Activated naive CD4-positive, alpha-beta T cell treated with anti-CD3 and anti-CD28 coated beads for 36 hours (primary cell): ENCODE measurements at regions not wholly inside any gene's neighbourhood (a gene's known extent, or its start where the extent isn't known, plus 50 kb on each side); places are given as distances from the start of the nearest gene placed in this dataset.
"Not testable (repeated sequence)": the region's sequence is repeated elsewhere in the genome, so short reads cannot be mapped to it uniquely, and the experiment has no call there.

Source experiments
- CTCF ChIA-PET: fragments of 350-600 bp; sonication (Branson Sonifier 250); formaldehyde crosslinking; loops from one replicate; lab custom pipeline; 2021; ENCODE audit warnings: antibody characterized with exemption; lab: Charles Lee
- DNase-seq: peaks from one replicate; pipeline ENCODE4 v3.0.0-alpha.2; 2020
- H3K27ac Mint-ChIP-seq: one replicate; pipeline ENCODE4 v1.8.0; 2021; ENCODE audit warnings: mild to moderate bottlenecking, mixed read lengths
- H3K27me3 Mint-ChIP-seq: one replicate; pipeline ENCODE4 v1.8.0; 2021; ENCODE audit warnings: low read depth, mixed read lengths
- H3K36me3 Mint-ChIP-seq: one replicate; pipeline ENCODE4 v1.8.0; 2021; ENCODE audit warnings: low read depth, mixed read lengths
- H3K4me1 Mint-ChIP-seq: one replicate; pipeline ENCODE4 v1.8.0; 2021; ENCODE audit warnings: low read depth, mixed read lengths
- H3K4me3 Mint-ChIP-seq: one replicate; pipeline ENCODE4 v1.8.0; 2021; ENCODE audit warnings: mild to moderate bottlenecking, moderate library complexity, mixed read lengths
- H3K9me3 Mint-ChIP-seq: one replicate; pipeline ENCODE4 v1.8.0; 2021; ENCODE audit warnings: mixed read lengths
- intact Hi-C: fragments of 100-400 bp; cut with micrococcal nuclease; formaldehyde crosslinking; loops from one replicate; pipeline ENCODE4 v1.15.1; 2023

DNA sequence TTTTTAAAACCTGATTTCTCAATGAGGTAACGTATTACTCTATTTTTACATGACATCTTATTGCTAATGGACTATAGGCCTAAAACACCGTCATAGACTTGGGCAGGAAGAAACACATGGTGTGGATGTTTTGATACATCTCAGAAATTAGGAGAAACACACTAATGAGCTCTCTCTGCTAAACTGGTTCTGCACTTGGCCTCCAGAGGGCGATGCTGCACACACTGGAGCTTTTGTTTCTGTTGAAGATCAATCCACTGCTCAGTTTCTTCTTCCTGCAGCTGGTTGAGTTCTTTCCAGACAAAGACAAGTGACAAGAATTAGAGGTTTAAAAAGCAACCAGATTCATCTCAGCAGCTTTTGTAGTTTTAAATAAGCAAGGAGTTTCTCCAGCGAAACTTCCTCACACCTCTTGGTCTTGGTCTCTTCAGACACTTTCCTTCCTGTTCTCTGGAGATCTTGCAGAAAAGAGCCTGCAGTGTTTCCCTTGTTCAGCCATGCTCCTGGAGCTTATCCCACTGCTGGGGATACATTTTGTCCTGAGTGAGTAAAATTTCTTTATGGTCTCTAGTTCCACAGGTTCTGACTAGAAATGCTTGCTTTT lies 178.5 kb upstream of the OR4E1 start:
- peaks cover 13% of the 10 kb centered on the region for H3K4me1 Mint-ChIP-seq
- CTCF ChIA-PET = interaction anchor here (0.7 to 1.9 kb wide), 29 partner anchors 8 to 807 kb away, joined by 3 to 9 read pairs (median 4); no protein-coding TSS in a partner anchor
- H3K9me3 Mint-ChIP-seq = no peaks in the 10 kb centered on the region
- DNase-seq = peak; percentile 89
- peaks cover 26% of the 10 kb centered on the region for H3K36me3 Mint-ChIP-seq
- peak overlapping the region; percentile 68 for H3K4me3 Mint-ChIP-seq
- intact Hi-C loops = loop anchor here (5.0 kb wide), 1 partner anchor 85 kb away; no protein-coding TSS in a partner anchor
- peaks cover 7% of the 10 kb centered on the region for H3K27me3 Mint-ChIP-seq
- peak overlapping the region; percentile 86 for H3K27ac Mint-ChIP-seq

DNA sequence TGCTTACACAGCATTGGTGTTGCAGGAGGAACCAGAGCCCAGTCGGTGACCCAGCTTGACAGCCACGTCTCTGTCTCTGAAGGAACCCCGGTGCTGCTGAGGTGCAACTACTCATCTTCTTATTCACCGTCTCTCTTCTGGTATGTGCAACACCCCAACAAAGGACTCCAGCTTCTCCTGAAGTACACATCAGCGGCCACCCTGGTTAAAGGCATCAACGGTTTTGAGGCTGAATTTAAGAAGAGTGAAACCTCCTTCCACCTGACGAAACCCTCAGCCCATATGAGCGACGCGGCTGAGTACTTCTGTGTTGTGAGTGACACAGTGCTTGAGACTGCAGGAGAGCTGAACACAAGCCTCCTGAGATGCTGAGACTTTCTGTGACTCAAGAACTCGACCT lies 173.3 kb upstream of the OR4E1 start:
- CTCF ChIA-PET = interaction anchor here (0.6 to 5.3 kb wide), 13 partner anchors 10 to 723 kb away, joined by 3 to 32 read pairs (median 4); no protein-coding TSS in a partner anchor
- peak; percentile 33 for DNase-seq
- H3K4me3 Mint-ChIP-seq = peak overlapping the region; percentile 88
- H3K27me3 Mint-ChIP-seq = peaks cover 15% of the 10 kb centered on the region
- H3K4me1 Mint-ChIP-seq = peaks cover 15% of the 10 kb centered on the region
- not testable (repeated sequence) for H3K9me3 Mint-ChIP-seq
- intact Hi-C loops = loop anchor here (1.0 to 5.0 kb wide), 3 partner anchors 14 to 709 kb away; no protein-coding TSS in a partner anchor
- peak overlapping the region; percentile 86 for H3K27ac Mint-ChIP-seq
- H3K36me3 Mint-ChIP-seq = peaks cover 16% of the 10 kb centered on the region

DNA sequence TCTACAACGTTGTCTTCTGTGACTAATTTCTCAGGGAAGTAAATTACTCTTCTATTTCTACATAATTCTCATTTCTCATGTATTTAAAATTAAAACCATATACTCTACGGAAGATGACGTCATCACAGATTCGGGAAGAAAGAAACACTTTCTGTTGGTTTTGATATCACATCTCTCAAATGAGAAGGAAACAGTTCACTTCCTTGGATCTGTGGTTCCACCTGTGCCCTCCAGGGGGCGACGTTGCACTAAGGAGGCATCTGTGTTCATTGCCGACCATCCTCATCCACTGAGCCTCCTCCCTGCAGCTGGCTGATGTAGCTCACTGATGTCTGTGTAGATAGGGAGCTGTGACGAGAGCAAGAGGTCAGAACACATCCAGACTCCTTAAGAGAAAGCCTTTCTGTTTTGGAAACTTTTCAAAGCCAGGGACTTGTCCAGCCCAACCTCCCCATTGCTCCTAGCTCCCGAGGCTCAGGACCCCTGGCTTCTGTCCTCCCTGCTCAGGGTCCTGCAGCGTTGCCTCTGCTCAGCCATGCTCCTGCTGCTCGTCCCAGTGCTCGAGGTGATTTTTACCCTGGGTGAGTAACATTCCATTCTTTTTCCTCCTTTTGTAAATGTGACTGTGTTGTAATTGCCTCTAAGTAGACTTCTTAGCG lies 172.7 kb upstream of the OR4E1 start:
- CTCF ChIA-PET = interaction anchor here (0.6 to 5.3 kb wide), 10 partner anchors 10 to 724 kb away, joined by 3 to 32 read pairs (median 4); no protein-coding TSS in a partner anchor
- peak; percentile 88 for DNase-seq
- Mint-ChIP-seq H3K4me3 (peak overlapping the region; percentile 88), H3K27me3 (peaks cover 15% of the 10 kb centered on the region), H3K9me3 (no peaks in the 10 kb centered on the region), H3K4me1 (peaks cover 13% of the 10 kb centered on the region), H3K27ac (peak overlapping the region; percentile 86), H3K36me3 (peaks cover 14% of the 10 kb centered on the region)
- intact Hi-C loops = loop anchor here (1.0 to 5.0 kb wide), 3 partner anchors 14 to 710 kb away; no protein-coding TSS in a partner anchor

DNA sequence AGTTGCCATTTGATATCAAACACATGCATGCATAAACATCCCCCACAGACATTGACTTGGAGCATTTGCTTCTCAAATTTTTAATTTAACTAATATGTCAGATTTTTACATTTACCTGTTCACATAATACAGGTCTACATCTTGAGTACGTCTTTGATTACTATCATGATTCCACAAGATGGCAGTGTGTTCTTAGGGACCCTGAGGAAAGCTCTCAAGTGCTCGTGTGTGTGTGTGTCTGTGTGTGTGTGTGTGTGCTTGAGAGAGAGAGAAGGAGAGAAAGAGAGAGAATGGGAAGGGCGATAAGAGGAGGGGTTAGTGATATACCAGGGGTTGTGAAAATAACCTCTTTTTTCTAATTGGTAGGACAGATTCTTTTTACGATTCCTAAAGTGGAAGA lies 167.1 kb upstream of the OR4E1 start:
- CTCF ChIA-PET = interaction anchor here (1.2 to 2.0 kb wide), 4 partner anchors 12 to 729 kb away, joined by 3 to 9 read pairs (median 6); no protein-coding TSS in a partner anchor
- H3K4me3 Mint-ChIP-seq = peak overlapping the region; percentile 65
- H3K27ac Mint-ChIP-seq = peak overlapping the region; percentile 73
- no peaks in the 10 kb centered on the region for H3K36me3 Mint-ChIP-seq
- H3K27me3 Mint-ChIP-seq = peaks cover 4% of the 10 kb centered on the region
- no peak for DNase-seq
- peaks cover 7% of the 10 kb centered on the region for H3K4me1 Mint-ChIP-seq
- intact Hi-C loops = loop anchor here (5.0 kb wide), 1 partner anchor 43 kb away; no protein-coding TSS in a partner anchor
- no peaks in the 10 kb centered on the region for H3K9me3 Mint-ChIP-seq

DNA sequence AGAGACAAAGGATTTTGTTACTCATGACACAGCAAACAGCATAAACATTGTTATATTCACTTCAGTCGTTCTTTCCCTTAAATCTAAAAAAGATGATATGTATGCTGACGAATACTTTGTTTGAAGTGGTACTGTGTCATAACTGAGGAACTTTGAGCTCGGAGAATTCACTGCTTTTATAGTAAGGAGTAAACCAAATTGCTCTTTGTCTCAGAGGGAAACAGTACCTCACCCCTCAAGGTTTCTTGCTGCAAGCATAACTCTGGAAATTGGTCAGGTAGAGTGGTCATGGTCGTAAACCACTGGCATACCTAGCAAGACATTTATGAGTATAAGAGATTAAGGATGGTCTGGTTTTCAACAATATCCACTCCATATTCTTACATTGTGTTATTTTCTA lies 160.2 kb upstream of the OR4E1 start:
- Mint-ChIP-seq H3K36me3 (no peaks in the 10 kb centered on the region), H3K4me3 (no peak overlapping the region), H3K4me1 (peaks cover 3% of the 10 kb centered on the region), H3K9me3 (no peaks in the 10 kb centered on the region), H3K27me3 (peaks cover 11% of the 10 kb centered on the region), H3K27ac (no peak overlapping the region)
- CTCF ChIA-PET = interaction anchor here (2.0 kb wide), 1 partner anchor 18 kb away, joined by 7 read pairs; no protein-coding TSS in a partner anchor
- no peak for DNase-seq
- intact Hi-C loops = no loop called here

DNA sequence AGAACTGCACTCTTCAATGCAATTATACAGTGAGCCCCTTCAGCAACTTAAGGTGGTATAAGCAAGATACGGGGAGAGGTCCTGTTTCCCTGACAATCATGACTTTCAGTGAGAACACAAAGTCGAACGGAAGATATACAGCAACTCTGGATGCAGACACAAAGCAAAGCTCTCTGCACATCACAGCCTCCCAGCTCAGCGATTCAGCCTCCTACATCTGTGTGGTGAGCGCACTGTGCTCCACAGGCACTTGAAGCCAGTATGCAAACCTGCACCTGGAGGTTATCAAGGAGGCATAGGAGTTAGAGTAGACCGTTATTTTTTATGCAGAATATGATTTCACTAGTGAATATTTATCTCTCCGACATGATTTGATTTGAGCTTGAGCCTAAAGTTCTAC lies 152.2 kb upstream of the OR4E1 start:
- DNase-seq = no peak
- Mint-ChIP-seq H3K4me3 (peak overlapping the region; percentile 71), H3K27ac (peak overlapping the region; percentile 15), H3K9me3 (no peaks in the 10 kb centered on the region), H3K36me3 (no peaks in the 10 kb centered on the region), H3K4me1 (peaks cover 4% of the 10 kb centered on the region), H3K27me3 (peaks cover 17% of the 10 kb centered on the region)
- CTCF ChIA-PET = interaction anchor here (1.0 to 2.4 kb wide), 7 partner anchors 9 to 730 kb away, joined by 3 to 9 read pairs (median 5); no protein-coding TSS in a partner anchor
- intact Hi-C loops = loop anchor here (5.0 to 10.0 kb wide), 2 partner anchors 59 to 91 kb away; no protein-coding TSS in a partner anchor

DNA sequence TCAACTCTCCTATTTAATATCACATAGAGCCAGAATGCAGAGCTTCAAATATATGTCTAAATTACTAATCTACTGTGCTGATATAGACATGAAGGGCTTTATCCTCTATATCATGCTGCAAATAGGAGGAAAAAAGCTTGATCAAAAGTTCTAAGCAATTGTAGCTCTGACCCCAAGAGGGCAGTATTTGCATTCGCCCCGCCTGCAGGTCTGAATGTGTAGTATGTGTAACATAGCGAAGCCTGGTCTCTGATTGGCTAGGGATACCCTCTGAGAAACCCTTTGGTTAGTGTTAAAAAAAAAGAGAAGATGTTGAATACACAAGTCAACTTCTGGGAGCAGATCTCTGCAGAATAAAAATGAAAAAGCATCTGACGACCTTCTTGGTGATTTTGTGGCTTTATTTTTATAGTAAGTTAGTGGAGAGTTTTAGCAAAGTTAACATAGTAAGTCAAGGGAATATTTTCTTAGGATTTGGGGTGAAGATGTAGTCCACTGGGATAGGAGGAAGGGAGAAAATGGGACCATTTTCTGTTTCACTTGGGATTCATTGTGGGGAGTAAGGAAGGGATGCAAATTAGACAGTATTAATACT lies 151.6 kb upstream of the OR4E1 start:
- peak overlapping the region; percentile 15 for H3K27ac Mint-ChIP-seq
- intact Hi-C loops = loop anchor here (5.0 to 10.0 kb wide), 2 partner anchors 58 to 90 kb away; no protein-coding TSS in a partner anchor
- CTCF ChIA-PET = interaction anchor here (0.6 to 2.4 kb wide), 22 partner anchors 10 to 738 kb away, joined by 3 to 9 read pairs (median 4); no protein-coding TSS in a partner anchor

DNA sequence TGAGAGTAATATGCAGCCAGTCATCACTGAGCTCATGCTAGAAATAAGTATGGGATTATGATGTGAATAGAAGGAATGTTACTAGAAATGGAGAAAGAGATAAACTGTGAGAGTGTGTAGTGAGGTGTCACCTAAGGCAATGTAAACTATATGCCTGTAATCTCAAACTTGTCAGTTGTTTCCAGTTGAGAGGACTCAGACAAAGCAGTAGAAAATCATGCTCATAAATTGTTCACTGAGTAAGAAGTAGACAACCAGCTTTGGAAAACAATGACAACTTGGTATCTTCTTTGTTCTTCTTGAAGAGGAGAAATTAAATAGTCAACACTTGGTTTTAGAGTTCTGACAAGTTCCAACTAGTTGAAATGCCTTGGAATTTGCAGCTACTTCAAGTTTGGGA lies 148.5 kb upstream of the OR4E1 start:
- no peak for DNase-seq
- Mint-ChIP-seq H3K4me1 (peaks cover 4% of the 10 kb centered on the region), H3K9me3 (peaks cover 3% of the 10 kb centered on the region), H3K36me3 (no peaks in the 10 kb centered on the region), H3K4me3 (no peak overlapping the region), H3K27me3 (peaks cover 13% of the 10 kb centered on the region), H3K27ac (no peak overlapping the region)
- intact Hi-C loops = loop anchor here (10.0 kb wide), 1 partner anchor 87 kb away; no protein-coding TSS in a partner anchor
- CTCF ChIA-PET = interaction anchor here (0.9 kb wide), 1 partner anchor 67 kb away, joined by 3 read pairs; no protein-coding TSS in a partner anchor

More for the DNA sequence above, 151.6 kb upstream of the OR4E1 start:
- DNase-seq = peak; percentile 68
- peak overlapping the region; percentile 71 for H3K4me3 Mint-ChIP-seq
- peaks cover 4% of the 10 kb centered on the region for H3K4me1 Mint-ChIP-seq
- H3K9me3 Mint-ChIP-seq = no peaks in the 10 kb centered on the region
- no peaks in the 10 kb centered on the region for H3K36me3 Mint-ChIP-seq
- H3K27me3 Mint-ChIP-seq = peaks cover 17% of the 10 kb centered on the region

DNA sequence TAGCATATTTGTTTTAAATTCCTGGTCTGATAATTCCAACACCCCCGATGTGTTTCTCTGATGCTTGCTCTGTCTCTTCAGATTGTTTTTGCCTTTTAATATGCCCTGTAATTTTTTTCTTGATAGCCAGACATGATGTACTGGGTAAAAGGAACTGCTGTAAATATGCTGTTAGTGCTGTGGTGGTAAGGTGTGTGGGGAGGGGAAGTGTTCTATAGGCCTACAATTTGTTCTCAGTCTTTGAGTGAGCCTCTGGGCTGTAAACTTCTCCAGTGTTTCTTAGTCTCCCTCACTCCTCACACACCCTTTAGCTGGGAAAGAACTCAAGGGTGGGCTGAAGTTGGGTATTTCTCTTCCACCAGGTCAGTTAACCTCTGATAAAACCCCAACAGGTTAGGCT lies 147.0 kb upstream of the OR4E1 start:
- CTCF ChIA-PET = interaction anchor here (0.6 to 1.1 kb wide), 2 partner anchors 53 to 1079 kb away, joined by 3 read pairs; no protein-coding TSS in a partner anchor
- intact Hi-C loops = loop anchor here (10.0 kb wide), 1 partner anchor 86 kb away; no protein-coding TSS in a partner anchor
- peaks cover 11% of the 10 kb centered on the region for H3K27me3 Mint-ChIP-seq
- no peaks in the 10 kb centered on the region for H3K36me3 Mint-ChIP-seq
- DNase-seq = no peak
- H3K4me3 Mint-ChIP-seq = no peak overlapping the region
- H3K27ac Mint-ChIP-seq = peak overlapping the region; percentile 25
- peaks cover 9% of the 10 kb centered on the region for H3K9me3 Mint-ChIP-seq
- peaks cover 4% of the 10 kb centered on the region for H3K4me1 Mint-ChIP-seq

DNA sequence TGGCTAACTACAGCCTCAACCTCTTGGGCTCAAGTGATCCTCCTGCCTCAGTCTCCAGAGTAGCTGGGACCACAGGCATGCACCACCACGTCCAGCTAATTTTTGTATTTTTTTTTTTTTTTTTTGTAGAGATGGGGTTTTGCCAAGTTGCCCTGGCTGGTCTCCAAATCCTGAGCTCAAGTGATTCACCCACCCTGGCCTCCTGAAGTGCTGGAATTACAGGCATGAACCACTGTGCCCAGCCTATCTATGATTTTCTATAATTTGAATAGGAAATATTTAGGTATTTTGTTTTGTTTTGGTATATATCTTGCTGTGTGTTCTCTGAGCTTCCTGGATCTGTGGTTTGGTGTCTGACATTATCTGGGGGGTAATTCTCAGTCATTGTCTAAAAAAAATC lies 146.3 kb upstream of the OR4E1 start:
- not testable (repeated sequence) for H3K4me3 Mint-ChIP-seq
- CTCF ChIA-PET = interaction anchor here (1.1 kb wide), 1 partner anchor 52 kb away, joined by 3 read pairs; no protein-coding TSS in a partner anchor

DNA sequence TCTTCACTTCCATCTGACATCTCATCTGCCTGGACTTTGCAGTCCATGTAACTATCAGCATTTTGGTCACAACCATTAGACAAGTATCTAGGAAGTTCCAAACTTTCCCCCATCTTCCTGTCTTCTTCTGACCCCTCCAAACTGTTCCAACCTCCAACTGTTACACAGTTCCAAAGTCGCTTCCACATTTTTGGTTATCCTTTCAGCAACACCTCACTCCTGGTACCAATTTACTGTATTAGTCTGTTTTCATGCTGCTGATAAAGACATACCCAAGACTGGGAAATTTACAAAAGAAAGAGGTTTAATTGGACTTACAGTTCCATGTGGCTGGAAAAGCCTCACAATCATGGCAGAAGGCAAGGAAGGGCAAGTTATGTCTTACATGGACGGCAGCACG lies 143.4 kb upstream of the OR4E1 start:
- H3K4me3 Mint-ChIP-seq, H3K4me1 Mint-ChIP-seq, H3K27me3 Mint-ChIP-seq, CTCF ChIA-PET, H3K36me3 Mint-ChIP-seq, H3K27ac Mint-ChIP-seq, intact Hi-C loops, H3K9me3 Mint-ChIP-seq, DNase-seq: not testable (repeated sequence)

More for the DNA sequence above, 146.3 kb upstream of the OR4E1 start:
- not testable (repeated sequence) for H3K36me3 Mint-ChIP-seq, DNase-seq, H3K27me3 Mint-ChIP-seq, H3K4me1 Mint-ChIP-seq, H3K27ac Mint-ChIP-seq, H3K9me3 Mint-ChIP-seq
- intact Hi-C loops = loop anchor here (10.0 kb wide), 1 partner anchor 85 kb away; no protein-coding TSS in a partner anchor
